Heart left ventricle (tissue), 16 donors: ENCODE measurements at regions not wholly inside any gene's neighbourhood (a gene's known extent, or its start where the extent isn't known, plus 50 kb on each side); places are given as distances from the start of the nearest gene placed in this dataset.
A peak's percentile ranks its signal among the peaks of the same experiment; 100 is the strongest.

Experiments used
- ATAC-seq, 4 donors: fragments of 200-7000 bp; cut with Tn5 transposase; one replicate each; pipeline ENCODE4 v1.9.1; 2020 to 2022; ENCODE audit warnings: moderate library complexity in 4 of 4, mild to moderate bottlenecking in 3 of 4, moderate number of reproducible peaks in 1 of 4
- DNase-seq, 5 donors: peaks; one replicate each; pipeline ENCODE4 v3.0.0-alpha.2; 2020
- H3K27ac ChIP-seq, 12 donors: fragments of 200-600 bp; sonication (generic) in 4 of 12; one replicate each; pipeline versions ENCODE4 v1.5.0 to v1.8.0; 2016 to 2022; ENCODE audit warnings: mild to moderate bottlenecking in 2 of 12
- H3K27me3 ChIP-seq, 9 donors: fragments of 200-600 bp; sonication (generic) in 2 of 9; one replicate each; pipeline versions ENCODE4 v1.5.1 to v1.8.0; 2016 to 2022; ENCODE audit warnings: mild to moderate bottlenecking in 3 of 9
- H3K36me3 ChIP-seq, 9 donors: fragments of 200-600 bp; sonication (generic) in 2 of 9; one replicate each; pipeline versions ENCODE4 v1.5.0 to v1.8.0; 2018 to 2022; ENCODE audit warnings: mild to moderate bottlenecking in 2 of 9
- H3K4me1 ChIP-seq, 12 donors: fragments of 200-600 bp; sonication (generic) in 4 of 12; one replicate each; pipeline versions ENCODE4 v1.5.0 to v1.8.0; 2016 to 2022; ENCODE audit warnings: mild to moderate bottlenecking in 3 of 12
- H3K4me3 ChIP-seq, 12 donors: fragments of 200-600 bp; sonication (generic) in 4 of 12; one replicate each; pipeline versions ENCODE4 v1.5.0 to v1.8.0; 2017 to 2022; ENCODE audit warnings: mild to moderate bottlenecking in 9 of 12, moderate library complexity in 4 of 12
- H3K9me3 ChIP-seq, 12 donors: fragments of 200-600 bp; sonication (generic) in 4 of 12; one replicate each; pipeline versions ENCODE4 v1.5.0 to v1.8.0; 2016 to 2022; ENCODE audit warnings: mild to moderate bottlenecking in 1 of 12
- POLR2A ChIP-seq, 2 donors: fragments of 450-650 bp; IDR thresholded peaks; one replicate each; pipeline ENCODE4 v1.6.1; 2017; ENCODE audit warnings: antibody characterized with exemption in 2 of 2, mild to moderate bottlenecking in 2 of 2, moderate library complexity in 2 of 2
- WGBS, 4 donors: extraction: QIAGEN DNeasy Blood & Tissue Kit in 2 of 4; methylation state at CpG; one replicate each; pipeline versions ENCODE4 v1.1.5 to v1.1.7; 2013 to 2018; 5-methylcytosine and 5-hydroxymethylcytosine counted together
- intact Hi-C, 10 donors: fragments of 100-400 bp; cut with DNase I; formaldehyde crosslinking; loops; one replicate each; pipeline versions ENCODE4 v1.11.1 to v1.14.2; 2022
- TF ChIP-seq, protein P1 (sequence below), 12 donors: fragments of 200-600 bp; sonication (generic) in 4 of 12; IDR thresholded peaks; one replicate each; pipeline versions ENCODE4 v1.5.0 to v1.8.0; 2018 to 2022; ENCODE audit warnings: antibody characterized with exemption in 12 of 12, mild to moderate bottlenecking in 5 of 12
- donor health status: ischemic (EF 13 %, LVEDD 7.1; RV severe dilation, severe dysfunction).
- donor health status: healthy with polysubstance abuse.
- donor health status: DM: no; HTN: yes; CAD: no.
- donor health status: DM: no; HTN: no; CAD: no.
- donor health status: ischemic (EF 25% LVEDD 6.9; RV normal size, moderate dysfunction).
- donor health status: ischemic (EF 25% LVEDD 5.7; RV mildly dilated, moderate dysfunction).
- donor health status: healthy.
- donor health status: DM: yes; HTN: yes; CAD: no.
- donor health status: ischemic (EF 35%, LVEDD 5.7; RV mildly dilated, moderate dysfunction).
- donor health status: nonischemic (EF 11% LVEDD 7.7; RV severe dilation, severe dysfunction).
- donor health status: DM: yes; HTN: yes; CAD: no.
- donor health status: PGD.
- donor health status: ischemic (EF 29% LVEDD 5.4; RV normal size, mild dysfunction).
- donor health status: nonischemic (EF 23%, LVEDD 6.1; RV moderate dilation, normal function).

DNA sequence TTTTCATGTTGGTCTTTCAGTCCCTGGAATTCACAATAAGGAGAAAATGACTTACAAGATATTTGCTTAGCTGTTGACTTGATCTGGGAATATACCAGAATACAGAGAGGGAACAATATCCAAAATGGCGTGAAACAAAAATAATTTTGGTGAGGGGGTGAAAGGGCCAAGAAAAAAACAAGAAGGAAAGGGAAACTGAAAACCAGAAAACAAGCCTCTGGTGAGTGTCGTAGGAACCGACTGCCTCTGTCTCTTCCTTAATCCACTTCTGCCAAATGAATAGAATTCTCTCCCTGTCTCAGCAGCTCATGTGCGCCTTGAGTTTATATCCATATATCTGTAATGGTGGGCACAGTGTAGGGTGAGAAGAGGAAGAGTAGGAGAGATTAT is 367.6 kb downstream of the ETS1 start:
- Histone ChIP-seq H3K9me3 (no peaks in the 10 kb centered on the region), H3K36me3 (no peaks in the 10 kb centered on the region), H3K4me3 (peak overlapping the region in 1 of 12 donors; percentile 30), H3K27ac (peak overlapping the region in 4 of 12 donors; percentile 12 to 43 (median 31)), H3K4me1 (no peaks in the 10 kb centered on the region), H3K27me3 (no peaks in the 10 kb centered on the region)
- intact Hi-C loops = no loop called here
- ATAC-seq (no peak), DNase-seq (no peak)
- TF ChIP-seq POLR2A (IDR thresholded peaks at IDR 0.05) = no peak
- TF ChIP-seq, protein P1, sequence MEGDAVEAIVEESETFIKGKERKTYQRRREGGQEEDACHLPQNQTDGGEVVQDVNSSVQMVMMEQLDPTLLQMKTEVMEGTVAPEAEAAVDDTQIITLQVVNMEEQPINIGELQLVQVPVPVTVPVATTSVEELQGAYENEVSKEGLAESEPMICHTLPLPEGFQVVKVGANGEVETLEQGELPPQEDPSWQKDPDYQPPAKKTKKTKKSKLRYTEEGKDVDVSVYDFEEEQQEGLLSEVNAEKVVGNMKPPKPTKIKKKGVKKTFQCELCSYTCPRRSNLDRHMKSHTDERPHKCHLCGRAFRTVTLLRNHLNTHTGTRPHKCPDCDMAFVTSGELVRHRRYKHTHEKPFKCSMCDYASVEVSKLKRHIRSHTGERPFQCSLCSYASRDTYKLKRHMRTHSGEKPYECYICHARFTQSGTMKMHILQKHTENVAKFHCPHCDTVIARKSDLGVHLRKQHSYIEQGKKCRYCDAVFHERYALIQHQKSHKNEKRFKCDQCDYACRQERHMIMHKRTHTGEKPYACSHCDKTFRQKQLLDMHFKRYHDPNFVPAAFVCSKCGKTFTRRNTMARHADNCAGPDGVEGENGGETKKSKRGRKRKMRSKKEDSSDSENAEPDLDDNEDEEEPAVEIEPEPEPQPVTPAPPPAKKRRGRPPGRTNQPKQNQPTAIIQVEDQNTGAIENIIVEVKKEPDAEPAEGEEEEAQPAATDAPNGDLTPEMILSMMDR (IDR thresholded peaks at IDR 0.05) = no peak
- WGBS, 4 donors = 64 to 75% (median 66%) methylated on average over 4 of the region's 4 CpGs

DNA sequence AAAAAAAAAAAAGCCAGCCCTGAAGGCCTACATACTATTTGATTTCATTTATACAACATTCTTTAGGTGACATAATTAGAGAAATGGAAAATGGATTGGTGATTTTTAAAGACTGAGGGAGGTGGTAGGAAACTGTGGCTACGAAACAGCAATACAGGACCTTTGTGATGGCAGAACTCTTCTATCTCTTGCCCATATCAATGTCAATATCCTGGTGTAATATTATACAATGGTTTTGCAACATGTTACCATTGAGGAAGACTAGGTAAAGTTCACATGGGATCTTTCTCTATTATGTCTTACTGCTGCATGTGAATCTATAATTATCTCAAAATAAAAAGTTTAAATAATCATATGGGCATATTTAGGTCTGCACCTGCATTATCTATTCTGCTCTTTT is 371.2 kb downstream of the ETS1 start:
- no peak overlapping the region for H3K4me3 ChIP-seq
- intact Hi-C loops = no loop called here
- H3K4me1 ChIP-seq = no peaks in the 10 kb centered on the region
- DNase-seq (no peak), ATAC-seq (no peak)
- no peak for TF ChIP-seq POLR2A (IDR thresholded peaks at IDR 0.05)
- TF ChIP-seq, protein P1 (IDR thresholded peaks at IDR 0.05) = no peak
- 89 to 96% (median 92%) methylated on average over 1 of the region's 1 CpG for WGBS, 4 donors
- H3K9me3 ChIP-seq = no peaks in the 10 kb centered on the region
- no peaks in the 10 kb centered on the region for H3K27me3 ChIP-seq
- no peaks in the 10 kb centered on the region for H3K36me3 ChIP-seq
- no peak overlapping the region for H3K27ac ChIP-seq

DNA sequence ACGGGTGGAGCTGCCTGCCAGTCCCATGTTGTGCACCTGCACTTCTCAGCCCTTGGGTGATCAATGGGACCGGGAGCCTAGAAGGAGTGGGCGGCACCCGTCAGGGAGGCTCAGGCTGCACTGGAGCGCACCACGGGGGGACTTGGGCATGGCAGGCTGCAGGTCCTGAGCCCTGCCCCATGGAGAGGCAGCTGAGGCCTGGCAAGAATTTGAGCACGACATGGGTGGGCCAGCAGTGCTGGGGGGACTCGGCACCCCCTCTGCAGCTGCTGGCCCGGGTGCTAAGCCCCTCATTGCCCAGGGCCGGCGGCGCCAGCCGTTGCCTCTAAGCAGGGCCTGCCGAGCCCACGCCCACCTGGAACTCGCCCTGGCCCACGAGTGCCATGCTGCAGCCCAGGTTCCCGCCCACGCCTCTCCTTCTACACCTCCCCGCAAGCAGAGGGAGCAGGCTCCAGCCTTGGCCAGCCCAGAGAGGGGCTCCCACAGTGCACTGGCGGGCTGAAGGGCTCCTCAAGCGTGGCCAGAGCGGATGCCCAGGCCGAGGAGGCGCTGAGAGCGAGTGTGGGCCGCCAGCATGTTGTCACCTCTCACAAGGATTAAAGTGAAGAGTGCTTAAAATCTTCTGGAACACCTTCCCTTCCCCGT is 372.0 kb downstream of the ETS1 start:
- no peak for TF ChIP-seq POLR2A (IDR thresholded peaks at IDR 0.05)
- TF ChIP-seq, protein P1 (IDR thresholded peaks at IDR 0.05) = no peak
- ATAC-seq (no peak), DNase-seq (no peak)
- intact Hi-C loops = no loop called here
- Histone ChIP-seq H3K4me3 (no peak overlapping the region), H3K27me3 (no peaks in the 10 kb centered on the region), H3K27ac (no peak overlapping the region), H3K36me3 (no peaks in the 10 kb centered on the region), H3K4me1 (peaks cover 0 to 6% (median 2%) of the 10 kb centered on the region in 12 donors), H3K9me3 (no peaks in the 10 kb centered on the region)
- WGBS, 4 donors = 91 to 97% (median 96%) methylated on average over 17 to 28 of the region's 28 CpGs

DNA sequence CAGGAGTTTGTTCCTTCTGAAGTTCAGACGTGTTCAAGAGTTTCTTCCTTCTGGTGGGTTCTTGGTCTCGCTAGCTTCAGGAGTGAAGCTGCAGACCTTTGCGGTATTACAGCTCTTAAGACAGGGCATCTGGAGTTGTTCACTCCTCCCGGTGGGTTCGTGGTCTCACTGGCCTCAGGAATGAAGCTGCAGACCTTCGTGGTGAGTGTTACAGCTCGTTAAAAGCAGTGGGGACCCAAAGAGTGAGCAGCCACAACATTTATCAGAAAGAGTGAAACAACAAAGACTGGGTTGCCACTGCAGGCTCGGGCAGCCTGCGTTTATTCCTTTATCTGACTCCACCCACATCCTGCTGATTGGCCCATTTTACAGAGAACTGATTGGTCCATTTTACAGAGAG is 373.1 kb downstream of the ETS1 start:
- Histone ChIP-seq H3K9me3 (no peaks in the 10 kb centered on the region), H3K4me3 (no peak overlapping the region), H3K4me1 (peaks cover 0 to 15% (median 9%) of the 10 kb centered on the region in 12 donors), H3K36me3 (no peaks in the 10 kb centered on the region), H3K27me3 (no peaks in the 10 kb centered on the region), H3K27ac (no peak overlapping the region)
- ATAC-seq (no peak), DNase-seq (no peak)
- TF ChIP-seq POLR2A (IDR thresholded peaks at IDR 0.05) = no peak
- TF ChIP-seq, protein P1 (IDR thresholded peaks at IDR 0.05) = no peak
- intact Hi-C loops = no loop called here
- 84 to 94% (median 89%) methylated on average over 9 of the region's 9 CpGs for WGBS, 4 donors
